IMR-90 (cell line): ENCODE measurements at regions not wholly inside any gene's neighbourhood (a gene's known extent, or its start where the extent isn't known, plus 50 kb on each side); places are given as distances from the start of the nearest gene placed in this dataset.

Source experiments
- ATAC-seq: fragments of 200-7000 bp; cut with Tn5 transposase; 2 replicates; pipeline ENCODE4 v1.9.1; 2020; ENCODE audit warnings: low read depth, mild to moderate bottlenecking, moderate library complexity
- BruUV-seq: library from RNA; stranded (reverse); fragments of 400-500 nt; replicated peaks from 2 replicates; lab custom pipeline; 2021; lab: Mats Ljungman, UMichigan
- CTCF ChIA-PET: fragments of 300-600 bp; formaldehyde crosslinking; extraction: SDS; loops from one replicate; lab custom pipeline; 2021; ENCODE audit warnings: antibody characterized with exemption; lab: Yijun Ruan, JAX
- POLR2A ChIA-PET: fragments of 300-600 bp; sonication (Branson Sonifier 250); formaldehyde crosslinking; loops from one replicate; lab custom pipeline; 2022; ENCODE audit warnings: antibody characterized with exemption; ENCODE audit not compliant: unreplicated experiment; lab: Charles Lee
- DNase-seq: peaks from one replicate; pipeline ENCODE4 v3.0.0; 2013
- H2AFZ ChIP-seq: replicated peaks from 2 replicates; pipeline ENCODE3; 2013; ENCODE audit warnings: low read length, mild to moderate bottlenecking; ENCODE audit not compliant: poor library complexity
- H2AK5ac ChIP-seq: 2 replicates; pipeline ENCODE4 v1.6.1; 2013; ENCODE audit warnings: low read depth, low read length, inconsistent platforms
- H2AK9ac ChIP-seq: replicated peaks from 2 replicates; pipeline ENCODE3; 2013; ENCODE audit warnings: mild to moderate bottlenecking, low read depth, low read length, moderate library complexity; ENCODE audit not compliant: poor library complexity
- H2BK120ac ChIP-seq: 2 replicates; pipeline ENCODE4 v1.6.1; 2013; ENCODE audit warnings: low read depth, low read length, inconsistent platforms
- H2BK15ac ChIP-seq: 3 replicates; pipeline ENCODE4 v1.6.1; 2013; ENCODE audit warnings: low read depth, low read length, inconsistent platforms
- H2BK20ac ChIP-seq: 2 replicates; pipeline ENCODE4 v1.6.1; 2013; ENCODE audit warnings: low read depth, mild to moderate bottlenecking, inconsistent platforms, low read length, moderate library complexity
- H2BK5ac ChIP-seq: 2 replicates; pipeline ENCODE4 v1.6.1; 2013; ENCODE audit warnings: mild to moderate bottlenecking, low read depth, low read length, inconsistent platforms; ENCODE audit not compliant: poor library complexity, severe bottlenecking
- H3K14ac ChIP-seq: replicated peaks from 2 replicates; pipeline ENCODE4 v1.6.1; 2013; ENCODE audit warnings: low read depth, low read length, inconsistent platforms
- H3K18ac ChIP-seq: 2 replicates; pipeline ENCODE4 v1.6.1; 2013; ENCODE audit warnings: low read depth, low read length, control low read depth
- H3K23ac ChIP-seq: 2 replicates; pipeline ENCODE4 v1.6.1; 2013; ENCODE audit warnings: low read depth, low read length, inconsistent platforms
- H3K27ac ChIP-seq: 2 replicates; pipeline ENCODE4 v1.5.1; 2013; ENCODE audit warnings: mild to moderate bottlenecking, control low read depth, low read length; ENCODE audit not compliant: insufficient read depth
- H3K27me3 ChIP-seq: 2 replicates; pipeline ENCODE4 v1.6.1; 2013; ENCODE audit warnings: low read length; ENCODE audit not compliant: control insufficient read depth, insufficient read depth
- H3K36me3 ChIP-seq: 2 replicates; pipeline ENCODE4 v1.6.1; 2013; ENCODE audit warnings: low read length, mixed read lengths; ENCODE audit not compliant: control insufficient read depth, insufficient read depth
- H3K4ac ChIP-seq: 2 replicates; pipeline ENCODE4 v1.6.1; 2013; ENCODE audit warnings: low read depth, low read length, inconsistent platforms
- H3K4me1 ChIP-seq: 2 replicates; pipeline ENCODE4 v1.6.1; 2013; ENCODE audit warnings: low read length, mixed read lengths; ENCODE audit not compliant: control insufficient read depth, insufficient read depth
- H3K4me2 ChIP-seq: 2 replicates; pipeline ENCODE4 v1.6.1; 2013; ENCODE audit warnings: low read depth, mild to moderate bottlenecking, control low read depth, low read length, moderate library complexity
- H3K4me3 ChIP-seq: 2 replicates; pipeline ENCODE4 v1.5.1; 2013; ENCODE audit warnings: low read depth, mild to moderate bottlenecking, control low read depth, low read length, moderate library complexity; ENCODE audit not compliant: insufficient read depth
- H3K56ac ChIP-seq: 2 replicates; pipeline ENCODE4 v1.6.1; 2013; ENCODE audit warnings: low read length, inconsistent platforms; ENCODE audit not compliant: insufficient read depth; ENCODE audit errors: extremely low read depth
- H3K79me1 ChIP-seq, 2 experiments: 2 replicates each; pipeline ENCODE4 v1.6.1; 2013; ENCODE audit warnings: low read length in 2 of 2, inconsistent platforms in 1 of 2, low read depth in 1 of 2
- H3K9ac ChIP-seq: 2 replicates; pipeline ENCODE4 v1.6.1; 2013; ENCODE audit warnings: low read depth, low read length, control low read depth
- H3K9me1 ChIP-seq: 2 replicates; pipeline ENCODE4 v1.6.1; 2013; ENCODE audit warnings: low read length, inconsistent platforms; ENCODE audit not compliant: insufficient read depth
- H3K9me3 ChIP-seq: 2 replicates; pipeline ENCODE4 v1.6.1; 2013; ENCODE audit warnings: low read length; ENCODE audit not compliant: control insufficient read depth, insufficient read depth
- H4K20me1 ChIP-seq: 2 replicates; pipeline ENCODE4 v1.6.1; 2013; ENCODE audit warnings: low read length, inconsistent platforms; ENCODE audit not compliant: insufficient read depth
- H4K5ac ChIP-seq: 2 replicates; pipeline ENCODE4 v1.6.1; 2013; ENCODE audit warnings: mild to moderate bottlenecking, low read depth, low read length, control low read depth
- H4K8ac ChIP-seq, 2 experiments: 2 replicates each; pipeline ENCODE4 v1.6.1; 2013; ENCODE audit warnings: low read depth in 2 of 2, low read length in 2 of 2, control low read depth in 1 of 2, inconsistent platforms in 1 of 2
- H4K91ac ChIP-seq: 2 replicates; pipeline ENCODE4 v1.6.1; 2013; ENCODE audit warnings: low read depth, low read length, inconsistent platforms; ENCODE audit not compliant: insufficient read depth
- CTCF ChIP-seq: conservative IDR thresholded peaks from 2 replicates; pipeline ENCODE4 v1.5.1; 2012; ENCODE audit warnings: mild to moderate bottlenecking, low read depth, low read length, improper control_type of control experiment
- ELK1 ChIP-seq: fragments of 150-350 bp; IDR thresholded peaks from 2 replicates; pipeline ENCODE4 v1.6.1; 2016; ENCODE audit warnings: low read depth, mild to moderate bottlenecking, low read length, moderate library complexity, borderline replicate concordance
- MXI1 ChIP-seq: IDR thresholded peaks from 2 replicates; pipeline ENCODE4 v1.6.1; 2012; ENCODE audit warnings: low read depth, mild to moderate bottlenecking, low read length, moderate library complexity, borderline replicate concordance
- POLR2A ChIP-seq: IDR thresholded peaks from 2 replicates; pipeline ENCODE4 v1.6.1; 2012; ENCODE audit warnings: mild to moderate bottlenecking, low read depth, low read length
- RFX5 ChIP-seq: IDR thresholded peaks from 2 replicates; pipeline ENCODE4 v1.8.0; 2012; ENCODE audit warnings: low read depth, mild to moderate bottlenecking, low read length, moderate library complexity
- WGBS, 2 experiments: methylation state at CpG; one replicate each; pipeline versions ENCODE4 v1.1.5 to v1.1.7; 2013; ENCODE audit warnings: missing lambda C conversion rate in 2 of 2; ENCODE audit not compliant: insufficient read length in 1 of 2; ENCODE audit errors: extremely low coverage in 2 of 2; 5-methylcytosine and 5-hydroxymethylcytosine counted together
- dilution Hi-C: fragments of 300-500 bp; cut with HindIII; formaldehyde crosslinking; loops from one replicate; pipeline ENCODE4 v1.14.3; 2018; ENCODE audit warnings: low sequenced_read_pairs; ENCODE audit not compliant: unreplicated experiment
- in situ Hi-C: fragments of 300-500 bp; cut with MboI; formaldehyde crosslinking; loops from 3 replicates; pipeline ENCODE4 v1.14.3; 2019; ENCODE audit warnings: low sequenced_read_pairs, inconsistent platforms, mixed read lengths
- intact Hi-C: fragments of 100-400 bp; cut with micrococcal nuclease; formaldehyde crosslinking; loops from 2 replicates; pipeline ENCODE4 v1.10.0; 2022

- dilution Hi-C loops (no loop called here), intact Hi-C loops (no loop called here), in situ Hi-C loops (no loop called here)
- Histone ChIP-seq H3K9me1 (no peaks in the 10 kb centered on the region), H3K4ac (no peak overlapping the region), H2AFZ (no peak overlapping the region), H3K14ac (no peak overlapping the region), H2BK5ac (no peak overlapping the region), H3K4me3 (no peak overlapping the region), H3K36me3 (no peaks in the 10 kb centered on the region), H2AK9ac (no peak overlapping the region), H2BK120ac (no peak overlapping the region), H3K56ac (no peak overlapping the region), H4K91ac (no peak overlapping the region), H2AK5ac (no peak overlapping the region), H2BK20ac (no peak overlapping the region), H4K20me1 (no peaks in the 10 kb centered on the region), H3K27ac (no peak overlapping the region), H3K9me3 (no peaks in the 10 kb centered on the region), H2BK15ac (no peak overlapping the region), H3K27me3 (no peaks in the 10 kb centered on the region), H3K79me1 (no peaks in the 10 kb centered on the region), H3K9ac (no peak overlapping the region), H3K4me2 (no peak overlapping the region), H4K8ac (no peak overlapping the region), H4K5ac (no peak overlapping the region), H3K4me1 (peaks cover 2% of the 10 kb centered on the region; the same call in 1 of the 2 replicates), H3K23ac (no peak overlapping the region), H3K18ac (no peak overlapping the region)
- ChIA-PET POLR2A (no interaction called here), CTCF (no interaction called here)
- WGBS, 2 experiments, result no CpG with 5 or more reads among the region's 3 CpGs
- no peak for ATAC-seq
- no peak for DNase-seq
- no TSS peak for BruUV-seq
- TF ChIP-seq POLR2A, result no peak
- no peak for TF ChIP-seq ELK1
- no peak for TF ChIP-seq CTCF
- TF ChIP-seq MXI1, result no peak
- no peak for TF ChIP-seq RFX5
These were observed 124.4 kb upstream of the TRIB2 start for GRCh38 chr2:12592296-12592695.
